Retinal pigment epithelial cell (primary cell): ENCODE measurements at regions not wholly inside any gene's neighbourhood (a gene's known extent, or its start where the extent isn't known, plus 50 kb on each side); places are given as distances from the start of the nearest gene placed in this dataset.

Source experiments
- DNase-seq: peaks from one replicate; pipeline ENCODE4 v3.0.0-alpha.2; 2010; ENCODE audit warnings: low read depth
- H3K4me3 ChIP-seq: 2 replicates; pipeline ENCODE4 v1.5.1; 2011; ENCODE audit warnings: mild to moderate bottlenecking, low read length, control low read depth, moderate library complexity
- CTCF ChIP-seq: conservative IDR thresholded peaks from 2 replicates; pipeline ENCODE4 v1.5.1; 2011; ENCODE audit warnings: low read depth, low read length, control low read depth, inconsistent platforms

GRCh38 chr17:15117239-15117638 is 147.9 kb downstream of the PMP22 start:
- no peak for DNase-seq
- no peak for TF ChIP-seq CTCF
- no peak overlapping the region for H3K4me3 ChIP-seq

- no peak for DNase-seq
- no peak for TF ChIP-seq CTCF
- no peak overlapping the region for H3K4me3 ChIP-seq
Observed at GRCh38 chr17:15112846-15113617, 152.1 kb downstream of the PMP22 start.

GRCh38 chr17:15109608-15110007 is 155.5 kb downstream of the PMP22 start:
- no peak for DNase-seq
- no peak for TF ChIP-seq CTCF
- no peak overlapping the region for H3K4me3 ChIP-seq

GRCh38 chr17:15108992-15109391 is 156.1 kb downstream of the PMP22 start:
- no peak for TF ChIP-seq CTCF
- DNase-seq = no peak
- H3K4me3 ChIP-seq = no peak overlapping the region

GRCh38 chr17:15106540-15106939 is 158.6 kb downstream of the PMP22 start:
- TF ChIP-seq CTCF = no peak
- H3K4me3 ChIP-seq = no peak overlapping the region
- DNase-seq = no peak

GRCh38 chr17:15103785-15104184 is 161.3 kb downstream of the PMP22 start:
- no peak for DNase-seq
- no peak for TF ChIP-seq CTCF
- H3K4me3 ChIP-seq = no peak overlapping the region

- DNase-seq = no peak
Observed at GRCh38 chr17:15101175-15101574, 164.0 kb downstream of the PMP22 start.

More at GRCh38 chr17:15101175-15101574, 164.0 kb downstream of the PMP22 start:
- no peak overlapping the region for H3K4me3 ChIP-seq
- no peak for TF ChIP-seq CTCF
